Adrenal gland (tissue), 5 donors: ENCODE measurements at regions not wholly inside any gene's neighbourhood (a gene's known extent, or its start where the extent isn't known, plus 50 kb on each side); places are given as distances from the start of the nearest gene placed in this dataset.

Experiments
- POLR2A ChIP-seq, 2 donors: fragments of 450-650 bp; IDR thresholded peaks; one replicate each; pipeline ENCODE4 v1.6.1; 2017; ENCODE audit warnings: antibody characterized with exemption in 2 of 2, mild to moderate bottlenecking in 2 of 2, moderate library complexity in 1 of 2
- TF ChIP-seq, protein P1 (sequence below), 6 experiments: fragments of 450-650 bp in 4 of 6; fragments of 200-600 bp in 2 of 6; sonication (generic) in 1 of 6; IDR thresholded peaks; 1 replicate in 5 of 6; 2 replicates in 1 of 6; pipeline versions ENCODE4 v1.5.1 to v1.8.0; 2016 to 2021; ENCODE audit warnings: antibody characterized with exemption in 6 of 6, mild to moderate bottlenecking in 2 of 6, moderate library complexity in 1 of 6
- donor health status: DM: no; HTN: no; CAD: no.

GRCh38 chr3:164918905-164919304, 159.4 kb downstream of the SI start:
- TF ChIP-seq, protein P1, sequence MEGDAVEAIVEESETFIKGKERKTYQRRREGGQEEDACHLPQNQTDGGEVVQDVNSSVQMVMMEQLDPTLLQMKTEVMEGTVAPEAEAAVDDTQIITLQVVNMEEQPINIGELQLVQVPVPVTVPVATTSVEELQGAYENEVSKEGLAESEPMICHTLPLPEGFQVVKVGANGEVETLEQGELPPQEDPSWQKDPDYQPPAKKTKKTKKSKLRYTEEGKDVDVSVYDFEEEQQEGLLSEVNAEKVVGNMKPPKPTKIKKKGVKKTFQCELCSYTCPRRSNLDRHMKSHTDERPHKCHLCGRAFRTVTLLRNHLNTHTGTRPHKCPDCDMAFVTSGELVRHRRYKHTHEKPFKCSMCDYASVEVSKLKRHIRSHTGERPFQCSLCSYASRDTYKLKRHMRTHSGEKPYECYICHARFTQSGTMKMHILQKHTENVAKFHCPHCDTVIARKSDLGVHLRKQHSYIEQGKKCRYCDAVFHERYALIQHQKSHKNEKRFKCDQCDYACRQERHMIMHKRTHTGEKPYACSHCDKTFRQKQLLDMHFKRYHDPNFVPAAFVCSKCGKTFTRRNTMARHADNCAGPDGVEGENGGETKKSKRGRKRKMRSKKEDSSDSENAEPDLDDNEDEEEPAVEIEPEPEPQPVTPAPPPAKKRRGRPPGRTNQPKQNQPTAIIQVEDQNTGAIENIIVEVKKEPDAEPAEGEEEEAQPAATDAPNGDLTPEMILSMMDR (IDR thresholded peaks at IDR 0.05) = no peak
- TF ChIP-seq POLR2A (IDR thresholded peaks at IDR 0.05) = no peak
